Body of pancreas (tissue), 4 donors: ENCODE measurements at regions not wholly inside any gene's neighbourhood (a gene's known extent, or its start where the extent isn't known, plus 50 kb on each side); places are given as distances from the start of the nearest gene placed in this dataset.

Experiments used
- POLR2A ChIP-seq, 3 donors: fragments of 450-650 bp; IDR thresholded peaks; one replicate each; pipeline ENCODE4 v1.6.1; 2016; ENCODE audit warnings: antibody characterized with exemption in 3 of 3, mild to moderate bottlenecking in 2 of 3
- TF ChIP-seq, protein P1 (sequence below), 7 experiments: fragments of 450-650 bp in 4 of 7; fragments of 200-600 bp in 3 of 7; sonication (generic) in 3 of 7; IDR thresholded peaks; one replicate each; pipeline ENCODE4 v1.5.1; 2016 to 2019; ENCODE audit warnings: antibody characterized with exemption in 7 of 7

DNA sequence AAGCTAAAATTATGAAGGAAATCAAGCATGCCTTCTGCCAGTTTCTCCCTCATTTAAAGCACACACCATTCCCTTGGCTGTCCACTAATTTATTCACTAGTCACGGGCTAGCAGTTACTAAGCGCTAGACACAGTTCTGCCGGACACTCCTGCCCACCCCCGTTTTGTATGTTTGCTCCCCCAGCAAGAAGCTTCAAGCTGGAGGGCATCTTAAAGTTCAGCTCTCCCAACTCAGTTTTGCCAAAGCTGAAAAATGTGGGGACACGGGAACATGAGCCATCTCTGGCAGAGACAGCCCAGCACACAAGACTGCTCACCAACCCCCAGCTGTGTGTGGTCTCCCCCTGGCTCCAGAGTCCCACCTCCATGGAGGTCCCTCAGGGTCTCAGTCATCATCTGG is 263.6 kb downstream of the BRD1 start:
- TF ChIP-seq, protein P1, sequence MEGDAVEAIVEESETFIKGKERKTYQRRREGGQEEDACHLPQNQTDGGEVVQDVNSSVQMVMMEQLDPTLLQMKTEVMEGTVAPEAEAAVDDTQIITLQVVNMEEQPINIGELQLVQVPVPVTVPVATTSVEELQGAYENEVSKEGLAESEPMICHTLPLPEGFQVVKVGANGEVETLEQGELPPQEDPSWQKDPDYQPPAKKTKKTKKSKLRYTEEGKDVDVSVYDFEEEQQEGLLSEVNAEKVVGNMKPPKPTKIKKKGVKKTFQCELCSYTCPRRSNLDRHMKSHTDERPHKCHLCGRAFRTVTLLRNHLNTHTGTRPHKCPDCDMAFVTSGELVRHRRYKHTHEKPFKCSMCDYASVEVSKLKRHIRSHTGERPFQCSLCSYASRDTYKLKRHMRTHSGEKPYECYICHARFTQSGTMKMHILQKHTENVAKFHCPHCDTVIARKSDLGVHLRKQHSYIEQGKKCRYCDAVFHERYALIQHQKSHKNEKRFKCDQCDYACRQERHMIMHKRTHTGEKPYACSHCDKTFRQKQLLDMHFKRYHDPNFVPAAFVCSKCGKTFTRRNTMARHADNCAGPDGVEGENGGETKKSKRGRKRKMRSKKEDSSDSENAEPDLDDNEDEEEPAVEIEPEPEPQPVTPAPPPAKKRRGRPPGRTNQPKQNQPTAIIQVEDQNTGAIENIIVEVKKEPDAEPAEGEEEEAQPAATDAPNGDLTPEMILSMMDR (IDR thresholded peaks at IDR 0.05), result no peak
- no peak for TF ChIP-seq POLR2A (IDR thresholded peaks at IDR 0.05)
